Thoracic aorta (tissue), 2 donors: ENCODE measurements at regions not wholly inside any gene's neighbourhood (a gene's known extent, or its start where the extent isn't known, plus 50 kb on each side); places are given as distances from the start of the nearest gene placed in this dataset.
"Not testable (repeated sequence)": the region's sequence is repeated elsewhere in the genome, so short reads cannot be mapped to it uniquely, and the experiment has no call there.

Experiments used
- ATAC-seq: fragments of 150-250 bp; one replicate; pipeline ENCODE4 v1.8.0; 2017; ENCODE audit warnings: low read depth; ENCODE audit not compliant: insufficient number of reproducible peaks, low FRiP score
- DNase-seq: peaks from one replicate; pipeline ENCODE4 v3.0.0-alpha.2; 2020; ENCODE audit warnings: low spot score
- H3K27ac ChIP-seq, 2 donors: fragments of 200-600 bp; sonication (generic); 1 replicate in 1 of 2; 2 replicates in 1 of 2; pipeline ENCODE4 v1.5.1; 2016; ENCODE audit warnings: mild to moderate bottlenecking in 2 of 2, moderate library complexity in 2 of 2
- H3K27me3 ChIP-seq: fragments of 200-600 bp; sonication (generic); replicated peaks from 2 replicates; pipeline ENCODE4 v1.6.0; 2016; ENCODE audit warnings: mild to moderate bottlenecking; ENCODE audit not compliant: insufficient read depth
- H3K36me3 ChIP-seq: fragments of 200-600 bp; sonication (generic); one replicate; pipeline ENCODE4 v1.5.1; 2016
- H3K4me1 ChIP-seq, 2 donors: fragments of 200-600 bp; sonication (generic); 1 replicate in 1 of 2; 2 replicates in 1 of 2; pipeline versions ENCODE4 v1.5.1 to v1.6.0; 2016; ENCODE audit warnings: low read depth in 2 of 2, mild to moderate bottlenecking in 1 of 2; ENCODE audit not compliant: control insufficient read depth in 1 of 2
- H3K4me3 ChIP-seq: fragments of 200-600 bp; sonication (generic); 2 replicates; pipeline ENCODE4 v1.5.1; 2016; ENCODE audit warnings: mild to moderate bottlenecking
- H3K9me3 ChIP-seq: fragments of 200-600 bp; sonication (generic); 2 replicates; pipeline ENCODE4 v1.5.1; 2016
- CTCF ChIP-seq: fragments of 200-600 bp; sonication (generic); IDR thresholded peaks from one replicate; pipeline ENCODE4 v1.5.1; 2019; ENCODE audit warnings: antibody characterized with exemption

GRCh38 chr2:186976329-186976728 lies 127.4 kb upstream of the ZSWIM2 start:
- DNase-seq = no peak
- ATAC-seq = no peak
- no peaks in the 10 kb centered on the region for H3K9me3 ChIP-seq
- H3K27ac ChIP-seq = no peak overlapping the region
- no peak overlapping the region for H3K4me3 ChIP-seq
- no peak for TF ChIP-seq CTCF
- H3K36me3 ChIP-seq = no peaks in the 10 kb centered on the region
- peaks cover 0 to 10% of the 10 kb centered on the region in 2 donors for H3K4me1 ChIP-seq
- no peaks in the 10 kb centered on the region for H3K27me3 ChIP-seq

GRCh38 chr2:186972281-186972970 lies 123.5 kb upstream of the ZSWIM2 start:
- Histone ChIP-seq H3K4me1 (peaks cover 0 to 10% of the 10 kb centered on the region in 2 donors), H3K27me3 (no peaks in the 10 kb centered on the region), H3K36me3 (no peaks in the 10 kb centered on the region), H3K27ac (no peak overlapping the region), H3K4me3 (no peak overlapping the region), H3K9me3 (no peaks in the 10 kb centered on the region)
- ATAC-seq (no peak), DNase-seq (no peak)
- TF ChIP-seq CTCF = no peak

- Histone ChIP-seq H3K4me1 (peaks cover 0 to 10% of the 10 kb centered on the region in 2 donors), H3K9me3 (no peaks in the 10 kb centered on the region), H3K36me3 (no peaks in the 10 kb centered on the region), H3K27ac (no peak overlapping the region), H3K4me3 (no peak overlapping the region), H3K27me3 (no peaks in the 10 kb centered on the region)
- no peak for TF ChIP-seq CTCF
- ATAC-seq (no peak), DNase-seq (no peak)
Measured at GRCh38 chr2:186968277-186968676, 119.3 kb upstream of the ZSWIM2 start.

- H3K4me1 ChIP-seq = no peaks in the 10 kb centered on the region
- H3K27me3 ChIP-seq = no peaks in the 10 kb centered on the region
- no peak for TF ChIP-seq CTCF
- H3K36me3 ChIP-seq = no peaks in the 10 kb centered on the region
- H3K9me3 ChIP-seq = no peaks in the 10 kb centered on the region
- no peak overlapping the region for H3K27ac ChIP-seq
- no peak for ATAC-seq
- no peak for DNase-seq
- H3K4me3 ChIP-seq = no peak overlapping the region
Measured at GRCh38 chr2:186966015-186966414, 117.0 kb upstream of the ZSWIM2 start.

- TF ChIP-seq CTCF = no peak
- DNase-seq (no peak), ATAC-seq (no peak)
- Histone ChIP-seq H3K36me3 (no peaks in the 10 kb centered on the region), H3K27ac (no peak overlapping the region), H3K4me1 (no peaks in the 10 kb centered on the region), H3K9me3 (no peaks in the 10 kb centered on the region), H3K27me3 (no peaks in the 10 kb centered on the region), H3K4me3 (no peak overlapping the region)
Measured at GRCh38 chr2:186962085-186962747, 113.2 kb upstream of the ZSWIM2 start.

- not testable (repeated sequence) for H3K4me3 ChIP-seq, DNase-seq, H3K4me1 ChIP-seq, H3K27me3 ChIP-seq, ATAC-seq, H3K9me3 ChIP-seq, H3K36me3 ChIP-seq, H3K27ac ChIP-seq
Measured at GRCh38 chr2:186960241-186960640, 111.3 kb upstream of the ZSWIM2 start.
